GM19467 (cell line): ENCODE measurements at regions not wholly inside any gene's neighbourhood (a gene's known extent, or its start where the extent isn't known, plus 50 kb on each side); places are given as distances from the start of the nearest gene placed in this dataset.
"Not testable (repeated sequence)": the region's sequence is repeated elsewhere in the genome, so short reads cannot be mapped to it uniquely, and the experiment has no call there.

Experiments used
- ATAC-seq: cut with Tn5 transposase; IDR thresholded peaks from one replicate; pipeline ENCODE4 v1.9.1; 2021; ENCODE audit warnings: mild to moderate bottlenecking, moderate library complexity; ENCODE audit not compliant: unreplicated experiment

GRCh38 chr3:18194431-18194830 is 230.7 kb downstream of the SATB1 start:
- ATAC-seq, result no peak

GRCh38 chr3:18190646-18191045 is 234.5 kb downstream of the SATB1 start:
- ATAC-seq, result no peak

- ATAC-seq, result no peak
Measured at GRCh38 chr3:18189282-18190050, 235.7 kb downstream of the SATB1 start.

GRCh38 chr3:18188491-18188890 is 236.6 kb downstream of the SATB1 start:
- no peak for ATAC-seq

GRCh38 chr3:18185624-18186023 is 239.5 kb downstream of the SATB1 start:
- no peak for ATAC-seq

- ATAC-seq, result not testable (repeated sequence)
Measured at GRCh38 chr3:18182923-18183322, 242.2 kb downstream of the SATB1 start.

- ATAC-seq, result no peak
Measured at GRCh38 chr3:18179521-18179920, 245.6 kb downstream of the SATB1 start.

GRCh38 chr3:18177271-18177670 is 247.9 kb downstream of the SATB1 start:
- ATAC-seq, result no peak

GRCh38 chr3:18173891-18174290 is 251.2 kb downstream of the SATB1 start:
- ATAC-seq, result not testable (repeated sequence)

- ATAC-seq, result no peak
Measured at GRCh38 chr3:18159681-18160080, 265.5 kb downstream of the SATB1 start.

- ATAC-seq, result no peak
Measured at GRCh38 chr3:18153571-18154173, 271.5 kb downstream of the SATB1 start.

- ATAC-seq, result no peak
Measured at GRCh38 chr3:18151199-18151598, 273.9 kb downstream of the SATB1 start.

- ATAC-seq, result no peak
Measured at GRCh38 chr3:18149935-18150334, 275.2 kb downstream of the SATB1 start.

GRCh38 chr3:18149386-18149785 is 275.8 kb downstream of the SATB1 start:
- ATAC-seq, result no peak

- no peak for ATAC-seq
Measured at GRCh38 chr3:18144571-18144970, 280.6 kb downstream of the SATB1 start.

- no peak for ATAC-seq
Measured at GRCh38 chr3:18143258-18143780, 281.8 kb downstream of the SATB1 start.

- ATAC-seq, result no peak
Measured at GRCh38 chr3:18137958-18138357, 287.2 kb downstream of the SATB1 start.

- no peak for ATAC-seq
Measured at GRCh38 chr3:18135060-18135814, 289.9 kb downstream of the SATB1 start.

GRCh38 chr3:18134386-18135059 is 290.6 kb downstream of the SATB1 start:
- no peak for ATAC-seq

GRCh38 chr3:18132991-18133390 is 292.1 kb downstream of the SATB1 start:
- ATAC-seq, result no peak
